Stomach smooth muscle (tissue), 2 donors: ENCODE measurements at regions not wholly inside any gene's neighbourhood (a gene's known extent, or its start where the extent isn't known, plus 50 kb on each side); places are given as distances from the start of the nearest gene placed in this dataset.

Experiments
- H3K27ac ChIP-seq: one replicate; pipeline ENCODE4 v1.7.0; 2013; ENCODE audit warnings: mild to moderate bottlenecking, low read length, inconsistent platforms
- H3K27me3 ChIP-seq, 2 donors: one replicate each; pipeline ENCODE4 v1.7.0; 2013; ENCODE audit warnings: low read length in 2 of 2; ENCODE audit not compliant: insufficient read depth in 2 of 2, control insufficient read depth in 1 of 2
- H3K36me3 ChIP-seq, 2 donors: one replicate each; pipeline ENCODE4 v1.7.0; 2013; ENCODE audit warnings: low read length in 2 of 2; ENCODE audit not compliant: control insufficient read depth in 2 of 2, insufficient read depth in 2 of 2
- H3K4me1 ChIP-seq: one replicate; pipeline ENCODE4 v1.7.0; 2013; ENCODE audit warnings: low read length; ENCODE audit not compliant: control insufficient read depth, insufficient read depth
- H3K4me3 ChIP-seq, 2 donors: one replicate each; pipeline ENCODE4 v1.7.0; 2013; ENCODE audit warnings: low read length in 2 of 2
- H3K9ac ChIP-seq, 2 donors: one replicate each; pipeline ENCODE4 v1.7.0; 2013; ENCODE audit warnings: low read length in 2 of 2, mild to moderate bottlenecking in 1 of 2
- H3K9me3 ChIP-seq, 2 donors: one replicate each; pipeline ENCODE4 v1.7.0; 2013; ENCODE audit warnings: low read length in 2 of 2; ENCODE audit not compliant: control insufficient read depth in 2 of 2
- donor health status: healthy.
- donor health status: Pancreatic carcinoma.

GRCh38 chr20:58014628-58015315, 213.7 kb downstream of the ANKRD60 start:
- Histone ChIP-seq H3K27me3 (peaks cover 2 to 5% of the 10 kb centered on the region in 2 donors), H3K36me3 (no peaks in the 10 kb centered on the region), H3K9me3 (no peaks in the 10 kb centered on the region), H3K4me3 (no peak overlapping the region), H3K27ac (no peak overlapping the region), H3K9ac (no peak overlapping the region), H3K4me1 (peaks cover 4% of the 10 kb centered on the region)

- no peak overlapping the region for H3K27ac ChIP-seq
- no peaks in the 10 kb centered on the region for H3K36me3 ChIP-seq
- no peaks in the 10 kb centered on the region for H3K4me1 ChIP-seq
- H3K27me3 ChIP-seq, result peaks cover 2 to 5% of the 10 kb centered on the region in 2 donors
- H3K9ac ChIP-seq, result no peak overlapping the region
- no peaks in the 10 kb centered on the region for H3K9me3 ChIP-seq
- no peak overlapping the region for H3K4me3 ChIP-seq
Measured at GRCh38 chr20:58012731-58013510, 215.5 kb downstream of the ANKRD60 start.

DNA sequence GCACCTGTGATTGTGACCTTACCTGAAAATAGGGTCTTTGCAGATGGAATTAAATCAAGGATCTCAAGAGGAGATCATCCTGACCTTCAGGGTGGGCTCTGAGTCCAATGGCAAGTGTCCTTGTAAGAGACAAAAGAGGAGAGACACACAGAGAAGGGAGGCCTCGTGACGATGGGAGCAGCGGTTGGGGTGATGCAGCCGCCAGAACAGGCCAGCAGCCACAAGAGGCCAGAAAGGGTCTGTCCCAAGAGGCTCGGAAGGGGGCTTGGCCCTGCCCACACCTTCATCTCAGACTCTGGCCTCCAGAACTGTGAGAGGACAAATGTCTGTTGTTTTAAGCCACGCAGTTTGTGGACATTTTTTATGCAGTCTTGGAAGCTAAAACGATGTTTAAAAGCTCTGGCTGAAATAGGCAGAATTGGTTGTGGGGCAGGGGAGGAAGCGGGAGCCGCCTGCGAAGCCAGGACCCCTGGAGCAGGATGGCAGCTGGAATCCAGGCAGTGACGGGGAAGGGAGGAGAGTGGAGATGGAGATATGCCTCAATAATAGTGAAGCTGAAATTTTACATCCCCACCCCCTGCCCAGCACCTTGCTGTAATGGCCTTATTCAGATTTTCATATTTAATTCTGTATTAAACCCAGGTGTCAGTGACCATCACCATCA, 216.4 kb downstream of the ANKRD60 start:
- Histone ChIP-seq H3K27ac (no peak overlapping the region), H3K9me3 (no peaks in the 10 kb centered on the region), H3K4me1 (no peaks in the 10 kb centered on the region), H3K9ac (no peak overlapping the region), H3K36me3 (no peaks in the 10 kb centered on the region), H3K27me3 (peaks cover 2 to 5% of the 10 kb centered on the region in 2 donors), H3K4me3 (no peak overlapping the region)

GRCh38 chr20:58011106-58011946, 217.1 kb downstream of the ANKRD60 start:
- Histone ChIP-seq H3K27me3 (peaks cover 2 to 5% of the 10 kb centered on the region in 2 donors), H3K9me3 (no peaks in the 10 kb centered on the region), H3K4me3 (no peak overlapping the region), H3K27ac (no peak overlapping the region), H3K36me3 (no peaks in the 10 kb centered on the region), H3K4me1 (no peaks in the 10 kb centered on the region), H3K9ac (no peak overlapping the region)

DNA sequence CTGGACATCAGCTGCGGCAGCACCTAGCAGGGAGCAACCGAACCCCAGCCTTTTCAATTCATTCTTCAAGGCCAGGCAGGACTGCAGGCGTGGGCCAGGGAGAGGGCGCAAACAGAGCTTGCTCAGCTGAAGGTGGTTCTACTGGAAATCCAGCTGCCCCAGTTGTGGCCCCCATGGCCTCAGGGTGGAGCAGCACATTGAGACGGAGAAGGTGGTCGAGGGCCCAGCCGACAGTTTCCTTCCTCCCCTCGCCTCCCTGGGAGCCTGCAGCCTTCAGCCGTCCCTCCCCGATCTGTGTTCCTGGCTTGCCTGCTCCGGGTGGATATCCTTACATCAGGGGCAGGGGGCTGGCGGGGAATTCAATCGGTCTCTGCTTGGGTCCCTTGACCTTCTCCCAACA, 217.8 kb downstream of the ANKRD60 start:
- H3K27me3 ChIP-seq, result peaks cover 2 to 5% of the 10 kb centered on the region in 2 donors
- H3K9ac ChIP-seq, result no peak overlapping the region
- H3K27ac ChIP-seq, result no peak overlapping the region
- no peaks in the 10 kb centered on the region for H3K4me1 ChIP-seq
- no peak overlapping the region for H3K4me3 ChIP-seq
- H3K9me3 ChIP-seq, result no peaks in the 10 kb centered on the region
- H3K36me3 ChIP-seq, result no peaks in the 10 kb centered on the region

GRCh38 chr20:58010186-58010585, 218.3 kb downstream of the ANKRD60 start:
- Histone ChIP-seq H3K4me1 (no peaks in the 10 kb centered on the region), H3K9me3 (no peaks in the 10 kb centered on the region), H3K27me3 (peaks cover 2 to 5% of the 10 kb centered on the region in 2 donors), H3K27ac (no peak overlapping the region), H3K9ac (no peak overlapping the region), H3K4me3 (no peak overlapping the region), H3K36me3 (no peaks in the 10 kb centered on the region)

DNA sequence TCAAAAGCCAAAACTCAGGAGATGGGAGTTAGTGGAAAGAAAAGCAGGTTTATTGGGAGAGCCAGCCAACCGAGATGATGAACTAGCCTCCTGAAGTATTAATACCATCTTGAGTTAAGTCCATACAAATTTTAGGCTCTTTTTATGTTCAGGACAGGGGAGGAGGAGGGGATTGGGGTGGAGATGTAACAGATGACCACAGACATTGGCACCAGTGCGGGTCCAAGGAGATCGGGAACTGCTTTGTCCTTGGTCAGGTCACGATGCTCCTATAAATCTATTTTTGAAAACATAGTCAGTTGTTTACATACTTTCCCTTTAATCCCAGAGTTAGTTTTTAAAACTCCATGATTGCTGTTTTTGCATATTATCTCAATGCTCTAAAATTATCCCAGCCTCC, 219.6 kb downstream of the ANKRD60 start:
- Histone ChIP-seq H3K9ac (no peak overlapping the region), H3K27ac (no peak overlapping the region), H3K27me3 (peaks cover 2 to 5% of the 10 kb centered on the region in 2 donors), H3K4me1 (no peaks in the 10 kb centered on the region), H3K4me3 (no peak overlapping the region), H3K36me3 (no peaks in the 10 kb centered on the region), H3K9me3 (no peaks in the 10 kb centered on the region)

- no peaks in the 10 kb centered on the region for H3K36me3 ChIP-seq
- no peak overlapping the region for H3K9ac ChIP-seq
- peaks cover 2 to 5% of the 10 kb centered on the region in 2 donors for H3K27me3 ChIP-seq
- H3K4me3 ChIP-seq, result no peak overlapping the region
- H3K4me1 ChIP-seq, result no peaks in the 10 kb centered on the region
- H3K27ac ChIP-seq, result no peak overlapping the region
- H3K9me3 ChIP-seq, result peaks cover 0 to 2% of the 10 kb centered on the region in 2 donors
Measured at GRCh38 chr20:58008413-58008812, 220.0 kb downstream of the ANKRD60 start.

DNA sequence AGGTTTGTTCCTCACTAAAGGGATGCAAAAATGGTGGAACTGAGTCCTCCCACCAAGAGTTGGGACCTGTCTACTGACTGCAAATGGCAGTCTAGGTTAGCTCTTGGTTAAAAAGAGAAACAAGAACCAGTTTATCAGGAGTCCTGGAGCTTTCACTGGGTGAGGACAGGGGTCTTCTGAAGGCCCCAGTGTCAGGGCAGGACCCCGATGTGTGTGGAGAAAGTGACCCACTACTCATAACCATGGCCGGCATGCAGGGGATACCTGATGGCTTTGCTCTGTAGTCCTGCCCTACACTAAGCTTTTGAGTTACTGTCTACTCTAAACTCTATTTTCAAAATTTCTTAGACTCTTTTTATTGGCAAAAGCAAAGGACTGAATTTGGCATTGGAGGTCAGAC, 220.5 kb downstream of the ANKRD60 start:
- no peaks in the 10 kb centered on the region for H3K36me3 ChIP-seq
- no peaks in the 10 kb centered on the region for H3K4me1 ChIP-seq
- H3K9ac ChIP-seq, result no peak overlapping the region
- peaks cover 0 to 3% of the 10 kb centered on the region in 2 donors for H3K9me3 ChIP-seq
- H3K27ac ChIP-seq, result no peak overlapping the region
- no peak overlapping the region for H3K4me3 ChIP-seq
- H3K27me3 ChIP-seq, result peaks cover 2 to 5% of the 10 kb centered on the region in 2 donors
